Astrocyte (in vitro differentiated cells and primary cell): ENCODE measurements at regions not wholly inside any gene's neighbourhood (a gene's known extent, or its start where the extent isn't known, plus 50 kb on each side); places are given as distances from the start of the nearest gene placed in this dataset.

ENCODE experiments used
- DNase-seq: peaks from one replicate; pipeline ENCODE4 v3.0.0-alpha.2; 2010; ENCODE audit warnings: low read depth
- FAIRE-seq: peaks from 2 replicates; lab custom pipeline; 2011; peaks lifted over from hg19 to GRCh38; lab: Jason Lieb, UNC
- H2AFZ ChIP-seq: 2 replicates; pipeline ENCODE4 v1.6.0; 2012; ENCODE audit warnings: low read depth, low read length, inconsistent platforms
- H3K27ac ChIP-seq: 2 replicates; pipeline ENCODE4 v1.5.1; 2011; ENCODE audit warnings: low read depth, low read length, inconsistent platforms
- H3K27me3 ChIP-seq: 2 replicates; pipeline ENCODE4 v1.6.0; 2011; ENCODE audit warnings: low read length, inconsistent platforms; ENCODE audit not compliant: insufficient read depth
- H3K36me3 ChIP-seq: 2 replicates; pipeline ENCODE4 v1.5.1; 2011; ENCODE audit warnings: low read length, inconsistent platforms; ENCODE audit not compliant: insufficient read depth
- H3K4me1 ChIP-seq: 2 replicates; pipeline ENCODE4 v1.5.1; 2011; ENCODE audit warnings: low read length, inconsistent platforms; ENCODE audit not compliant: insufficient read depth
- H3K4me2 ChIP-seq: 2 replicates; pipeline ENCODE4 v1.6.0; 2012; ENCODE audit warnings: low read length, inconsistent platforms
- H3K4me3 ChIP-seq: 2 replicates; pipeline ENCODE4 v1.5.1; 2011; ENCODE audit warnings: low read depth, mild to moderate bottlenecking, low read length, inconsistent platforms; ENCODE audit not compliant: insufficient read depth
- H3K79me2 ChIP-seq: 2 replicates; pipeline ENCODE4 v1.6.0; 2012; ENCODE audit warnings: mild to moderate bottlenecking, low read length, inconsistent platforms; ENCODE audit not compliant: insufficient read depth
- H3K9ac ChIP-seq: 2 replicates; pipeline ENCODE4 v1.6.0; 2012; ENCODE audit warnings: mild to moderate bottlenecking, low read length, inconsistent platforms
- H3K9me3 ChIP-seq: 2 replicates; pipeline ENCODE4 v1.5.1; 2012; ENCODE audit warnings: low read depth, mild to moderate bottlenecking, low read length, inconsistent platforms; ENCODE audit not compliant: insufficient read depth
- H4K20me1 ChIP-seq: 2 replicates; pipeline ENCODE4 v1.6.0; 2012; ENCODE audit warnings: low read length, inconsistent platforms; ENCODE audit not compliant: insufficient read depth
- H3K27ac Mint-ChIP-seq: one replicate; pipeline ENCODE4 v1.8.0; 2021; ENCODE audit warnings: mild to moderate bottlenecking, mixed read lengths; ENCODE audit not compliant: unreplicated experiment
- H3K27me3 Mint-ChIP-seq: one replicate; pipeline ENCODE4 v1.8.0; 2021; ENCODE audit warnings: low read depth, mixed read lengths; ENCODE audit not compliant: unreplicated experiment
- H3K36me3 Mint-ChIP-seq: one replicate; pipeline ENCODE4 v1.8.0; 2021; ENCODE audit warnings: low read depth, mixed read lengths; ENCODE audit not compliant: unreplicated experiment
- H3K4me1 Mint-ChIP-seq: one replicate; pipeline ENCODE4 v1.8.0; 2021; ENCODE audit warnings: low read depth, mixed read lengths; ENCODE audit not compliant: unreplicated experiment
- H3K4me3 Mint-ChIP-seq: one replicate; pipeline ENCODE4 v1.8.0; 2021; ENCODE audit warnings: mild to moderate bottlenecking, moderate library complexity, mixed read lengths; ENCODE audit not compliant: unreplicated experiment
- H3K9me3 Mint-ChIP-seq: one replicate; pipeline ENCODE4 v1.8.0; 2021; ENCODE audit warnings: mild to moderate bottlenecking, mixed read lengths; ENCODE audit not compliant: unreplicated experiment
- CTCF ChIP-seq: IDR thresholded peaks from 2 replicates; pipeline ENCODE4 v1.5.1; 2011; ENCODE audit warnings: low read depth, mild to moderate bottlenecking, inconsistent platforms, low read length, moderate library complexity; ENCODE audit not compliant: insufficient read depth
- EZH2 ChIP-seq: IDR thresholded peaks from 2 replicates; pipeline ENCODE4 v1.6.1; 2012; ENCODE audit warnings: mild to moderate bottlenecking, low read length, inconsistent platforms; ENCODE audit not compliant: insufficient read depth

- TF ChIP-seq EZH2: no peak
- TF ChIP-seq CTCF: no peak
- no peaks in the 10 kb centered on the region for H3K4me1 ChIP-seq
- H3K4me1 Mint-ChIP-seq: no peaks in the 10 kb centered on the region
- no peak overlapping the region for H3K4me3 Mint-ChIP-seq
- H3K27me3 ChIP-seq: no peaks in the 10 kb centered on the region
- no peaks in the 10 kb centered on the region for H3K79me2 ChIP-seq
- H3K4me3 ChIP-seq: no peak overlapping the region
- no peaks in the 10 kb centered on the region for H4K20me1 ChIP-seq
- no peak overlapping the region for H3K27ac ChIP-seq
- H3K27me3 Mint-ChIP-seq: peaks cover 23% of the 10 kb centered on the region
- DNase-seq (no peak), FAIRE-seq (no peak)
- no peaks in the 10 kb centered on the region for H3K9me3 Mint-ChIP-seq
- no peaks in the 10 kb centered on the region for H3K36me3 Mint-ChIP-seq
- H3K36me3 ChIP-seq: no peaks in the 10 kb centered on the region
- no peaks in the 10 kb centered on the region for H3K9me3 ChIP-seq
- H3K4me2 ChIP-seq: no peak overlapping the region
- H3K9ac ChIP-seq: no peak overlapping the region
- no peak overlapping the region for H3K27ac Mint-ChIP-seq
- no peak overlapping the region for H2AFZ ChIP-seq
These were observed 260.1 kb downstream of the SNX10 start for GRCh38 chr7:26551740-26552139.

- H3K4me3 ChIP-seq: no peak overlapping the region
- no peak overlapping the region for H3K27ac Mint-ChIP-seq
- no peak overlapping the region for H3K27ac ChIP-seq
- no peaks in the 10 kb centered on the region for H3K4me1 Mint-ChIP-seq
- DNase-seq (no peak), FAIRE-seq (no peak)
- no peaks in the 10 kb centered on the region for H3K36me3 ChIP-seq
- H3K27me3 Mint-ChIP-seq: peaks cover 23% of the 10 kb centered on the region
- H3K4me1 ChIP-seq: no peaks in the 10 kb centered on the region
- no peak overlapping the region for H3K9ac ChIP-seq
- H3K36me3 Mint-ChIP-seq: no peaks in the 10 kb centered on the region
- H4K20me1 ChIP-seq: no peaks in the 10 kb centered on the region
- no peak overlapping the region for H2AFZ ChIP-seq
- H3K27me3 ChIP-seq: no peaks in the 10 kb centered on the region
- H3K4me3 Mint-ChIP-seq: no peak overlapping the region
- no peaks in the 10 kb centered on the region for H3K9me3 ChIP-seq
- H3K9me3 Mint-ChIP-seq: no peaks in the 10 kb centered on the region
- TF ChIP-seq CTCF: no peak
- no peak for TF ChIP-seq EZH2
- H3K79me2 ChIP-seq: no peaks in the 10 kb centered on the region
- no peak overlapping the region for H3K4me2 ChIP-seq
These were observed 261.5 kb downstream of the SNX10 start for GRCh38 chr7:26553128-26553527.

- FAIRE-seq: no peak
- Histone ChIP-seq H3K9me3 (no peaks in the 10 kb centered on the region), H2AFZ (no peak overlapping the region), H3K4me3 (no peak overlapping the region), H3K4me1 (no peaks in the 10 kb centered on the region), H3K36me3 (no peaks in the 10 kb centered on the region), H4K20me1 (no peaks in the 10 kb centered on the region), H3K4me2 (no peak overlapping the region), H3K27ac (no peak overlapping the region), H3K27me3 (no peaks in the 10 kb centered on the region), H3K9ac (no peak overlapping the region), H3K79me2 (no peaks in the 10 kb centered on the region)
- H3K36me3 Mint-ChIP-seq: no peaks in the 10 kb centered on the region
- H3K27me3 Mint-ChIP-seq: peaks cover 21% of the 10 kb centered on the region
- no peak for TF ChIP-seq CTCF
- no peak for TF ChIP-seq EZH2
- H3K4me3 Mint-ChIP-seq: no peak overlapping the region
- no peaks in the 10 kb centered on the region for H3K9me3 Mint-ChIP-seq
- DNase-seq: no peak
- no peaks in the 10 kb centered on the region for H3K4me1 Mint-ChIP-seq
- no peak overlapping the region for H3K27ac Mint-ChIP-seq
These were observed 261.9 kb downstream of the SNX10 start for GRCh38 chr7:26553582-26553981.
